ENCODE measurements at regions not wholly inside any gene's neighbourhood (a gene's known extent, or its start where the extent isn't known, plus 50 kb on each side); places are given as distances from the start of the nearest gene placed in this dataset.

DNA sequence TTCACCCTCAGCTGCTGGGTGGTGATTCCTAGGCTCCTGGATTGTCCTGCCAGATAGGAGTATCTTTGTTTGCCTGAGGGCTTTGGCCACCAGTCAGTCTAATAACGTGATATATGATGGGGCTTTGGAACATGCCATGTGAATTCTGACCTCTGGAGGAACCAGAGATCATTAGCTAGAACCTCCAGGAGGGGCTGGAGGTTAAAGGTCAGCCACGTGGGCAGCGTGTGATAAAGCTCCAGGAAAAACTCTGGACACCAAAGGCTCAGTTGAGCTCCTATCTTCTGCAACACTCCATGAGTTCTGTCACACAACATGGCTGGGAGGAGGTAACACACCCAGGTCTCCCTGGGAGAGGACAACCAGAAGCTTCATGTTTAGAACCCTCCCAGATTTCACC is 251.1 kb downstream of the DAD1 start:
- no peak for DNase-seq (ENCODE audit: low spot score)

DNA sequence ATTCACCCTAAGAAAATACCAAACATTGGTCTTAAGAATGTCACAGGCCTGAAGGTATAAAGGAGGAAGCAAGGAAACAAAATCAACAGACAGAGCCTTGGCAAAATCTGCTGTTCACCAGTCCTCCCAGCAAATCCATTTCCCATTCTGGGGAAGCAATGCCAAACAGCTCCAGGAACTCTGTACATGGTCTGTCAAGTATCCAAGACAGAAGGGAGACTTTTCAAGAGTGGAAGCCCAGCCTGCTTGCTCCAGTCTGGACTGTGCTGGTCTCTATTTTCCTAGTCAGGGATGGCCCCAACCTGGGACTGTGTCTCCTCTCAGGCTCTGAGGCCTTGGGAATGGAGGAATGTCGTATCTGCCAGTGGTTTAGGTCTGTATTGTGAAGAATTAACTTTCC is 251.5 kb downstream of the DAD1 start:
- DNase-seq (ENCODE audit: low spot score) = no peak

DNA sequence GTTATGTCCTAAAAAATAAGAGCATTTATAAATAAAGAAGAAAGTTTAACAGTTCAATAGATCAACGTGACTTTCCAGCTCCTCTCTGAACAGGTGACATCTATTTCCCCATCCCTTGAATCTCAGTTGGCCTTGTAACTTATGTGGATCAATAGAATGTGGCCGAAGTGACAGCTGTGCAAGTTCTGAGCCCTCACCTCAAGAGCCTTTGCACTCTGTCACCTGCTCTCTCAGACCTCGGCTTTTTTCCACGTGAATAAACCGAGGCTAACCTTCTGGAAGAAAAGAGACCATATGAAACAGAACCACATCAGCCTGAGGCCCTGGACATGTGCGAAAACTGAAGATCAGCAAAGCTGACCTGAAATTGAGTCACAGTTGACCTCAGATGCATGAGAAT is 253.0 kb downstream of the DAD1 start:
- no peak for DNase-seq (ENCODE audit: low spot score)

DNA sequence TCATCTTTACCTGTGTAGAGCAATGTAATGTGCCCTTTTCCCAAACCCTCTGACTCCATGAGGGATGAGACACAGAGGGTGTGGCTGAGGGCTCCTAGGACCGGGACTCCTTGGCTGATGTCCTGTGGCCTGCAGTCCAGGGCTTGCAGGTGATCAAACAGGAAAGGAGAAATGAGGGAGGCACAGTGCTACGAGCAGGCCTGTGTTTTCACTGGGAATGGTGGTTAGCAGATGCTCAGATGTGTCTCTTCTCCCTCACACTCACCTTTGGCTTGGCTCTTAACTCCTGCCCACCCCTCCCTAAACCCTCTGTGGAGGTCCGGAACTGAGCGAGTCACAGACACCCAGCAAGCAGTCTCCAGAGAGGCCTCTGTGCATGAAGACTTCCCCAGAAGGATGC is 254.4 kb downstream of the DAD1 start:
- no peak for DNase-seq (ENCODE audit: low spot score)

DNA sequence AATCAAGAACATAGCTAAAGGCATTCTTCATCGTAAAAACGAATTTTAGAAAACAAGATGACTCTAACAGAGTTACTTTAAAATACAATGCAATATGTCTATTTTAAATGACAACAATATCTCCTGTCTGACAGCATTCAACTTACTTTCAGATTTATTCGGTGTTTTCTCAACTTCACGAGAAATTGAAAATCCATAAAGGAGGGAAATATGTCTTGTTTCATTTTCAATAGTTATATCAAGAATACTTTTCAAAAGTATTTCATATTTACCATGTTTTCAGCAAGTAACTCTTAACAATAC is 254.8 kb downstream of the DAD1 start:
- no peak for DNase-seq (ENCODE audit: low spot score)

- no peak for DNase-seq (ENCODE audit: low spot score)
Observed at GRCh38 chr14:22333422-22334274, 255.4 kb downstream of the DAD1 start.

- DNase-seq (ENCODE audit: low spot score) = no peak
Observed at GRCh38 chr14:22332686-22333421, 256.2 kb downstream of the DAD1 start.

DNA sequence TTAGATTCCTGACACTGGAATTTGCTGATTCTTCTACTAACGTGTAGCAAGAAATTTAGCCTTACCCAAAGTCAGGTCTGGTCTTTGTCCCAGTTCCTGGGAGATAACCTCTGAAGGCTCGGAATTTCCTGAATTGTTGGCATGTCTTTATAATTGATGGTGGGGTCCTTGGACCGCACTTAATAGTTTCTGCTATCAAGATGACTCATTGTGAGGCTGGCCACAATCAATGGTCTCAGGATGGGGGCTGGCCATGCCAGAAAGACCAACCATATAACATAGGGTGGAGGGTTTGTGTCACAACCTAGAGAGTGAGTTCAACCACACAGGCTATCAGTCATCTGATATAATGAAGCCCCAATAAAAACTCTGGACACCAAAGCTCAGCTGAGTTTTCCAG is 259.7 kb downstream of the DAD1 start:
- no peak for DNase-seq (ENCODE audit: low spot score)

DNA sequence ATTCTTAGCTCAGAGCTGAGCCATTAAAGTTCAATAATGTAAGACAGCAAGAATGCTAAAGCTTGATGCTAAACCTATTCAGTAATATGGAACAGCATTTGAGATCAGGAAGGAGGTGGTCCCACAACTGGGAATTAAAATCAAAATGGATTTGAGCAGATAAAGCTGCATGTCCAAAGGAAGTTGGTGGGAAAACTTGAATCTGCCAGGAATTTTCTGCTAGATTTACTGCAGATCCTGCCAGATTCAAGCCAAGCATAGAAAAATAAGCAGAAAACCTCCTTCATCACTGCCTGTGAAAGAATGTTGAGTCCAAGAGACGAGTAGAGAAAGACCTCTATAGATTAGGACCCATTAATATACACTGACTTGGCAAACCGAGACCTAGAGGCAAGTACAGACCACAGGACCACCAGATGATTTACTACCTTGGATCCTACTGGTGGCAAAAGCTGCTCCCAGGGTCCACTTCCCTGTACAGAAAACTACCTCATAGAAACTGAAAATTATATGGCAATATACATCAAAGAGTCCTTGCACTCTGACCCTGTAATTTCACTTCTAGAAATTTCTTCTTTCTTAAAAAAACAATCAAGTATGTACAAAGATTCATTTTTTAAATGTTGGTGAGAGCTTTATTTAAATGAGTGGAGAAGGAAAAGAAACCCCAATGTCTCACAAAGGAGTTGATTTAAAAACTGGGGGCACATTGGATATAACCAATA is 263.2 kb downstream of the DAD1 start:
- DNase-seq (ENCODE audit: low spot score) = no peak

DNA sequence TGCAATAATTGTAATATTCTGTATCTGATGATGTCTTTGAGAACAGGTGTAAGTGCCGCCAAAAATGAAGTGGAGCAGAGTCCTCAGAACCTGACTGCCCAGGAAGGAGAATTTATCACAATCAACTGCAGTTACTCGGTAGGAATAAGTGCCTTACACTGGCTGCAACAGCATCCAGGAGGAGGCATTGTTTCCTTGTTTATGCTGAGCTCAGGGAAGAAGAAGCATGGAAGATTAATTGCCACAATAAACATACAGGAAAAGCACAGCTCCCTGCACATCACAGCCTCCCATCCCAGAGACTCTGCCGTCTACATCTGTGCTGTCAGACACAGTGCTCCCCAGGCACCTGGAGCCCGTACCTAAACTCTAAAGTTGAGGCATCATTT is 268.7 kb downstream of the DAD1 start:
- no peak for DNase-seq (ENCODE audit: low spot score)

- peak; percentile 25 for DNase-seq (ENCODE audit: low spot score)
Observed at GRCh38 chr14:22319526-22320361, 269.3 kb downstream of the DAD1 start.

- no peak for DNase-seq (ENCODE audit: low spot score)
Observed at GRCh38 chr14:22318951-22319350, 270.1 kb downstream of the DAD1 start.

- no peak for DNase-seq (ENCODE audit: low spot score)
Observed at GRCh38 chr14:22316473-22316872, 272.6 kb downstream of the DAD1 start.

DNA sequence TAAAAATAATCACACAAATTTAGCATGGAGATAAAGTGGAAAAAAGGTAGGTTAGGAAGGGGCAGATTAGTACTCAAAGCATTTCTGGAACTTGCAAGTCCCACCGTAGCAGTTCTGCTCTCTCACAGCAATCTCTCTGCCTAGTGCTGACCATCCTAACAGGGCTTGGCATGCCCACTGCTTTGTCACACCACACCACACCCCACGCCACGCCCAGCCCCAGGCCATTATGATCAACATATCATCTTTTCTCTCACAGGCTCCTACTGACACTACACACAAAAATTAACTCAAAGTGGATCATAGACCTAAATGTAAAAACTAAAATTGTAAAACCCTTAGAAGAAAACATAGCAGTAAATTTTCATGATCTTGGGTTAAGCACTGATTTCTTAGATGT is 273.7 kb downstream of the DAD1 start:
- no peak for DNase-seq (ENCODE audit: low spot score)

- peak; percentile 65 for DNase-seq (ENCODE audit: low spot score)
Observed at GRCh38 chr14:22314183-22314820, 274.7 kb downstream of the DAD1 start.

GRCh38 chr14:22313172-22313801 is 275.7 kb downstream of the DAD1 start:
- DNase-seq (ENCODE audit: low spot score) = no peak

- DNase-seq (ENCODE audit: low spot score) = no peak
Observed at GRCh38 chr14:22311636-22312035, 277.4 kb downstream of the DAD1 start.

DNA sequence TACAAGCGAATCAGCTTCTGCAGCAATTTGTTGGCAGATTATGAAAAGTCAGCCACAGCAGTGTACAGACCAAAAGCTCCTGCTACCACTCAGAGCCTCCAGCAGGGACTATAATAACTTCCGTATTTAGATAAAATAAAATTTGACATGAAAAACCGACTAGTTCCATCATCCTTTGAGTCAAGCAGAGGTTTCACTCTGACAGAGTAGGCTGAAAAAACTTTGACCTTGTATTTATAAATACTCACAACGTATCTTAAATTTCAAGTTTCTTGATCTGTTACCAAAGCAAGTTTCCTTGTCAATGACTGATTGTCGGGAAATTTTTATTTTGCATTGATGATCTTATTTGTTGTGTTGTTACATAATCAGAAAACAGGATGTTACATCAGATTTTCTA is 283.4 kb downstream of the DAD1 start:
- peak; percentile 27 for DNase-seq (ENCODE audit: low spot score)

DNA sequence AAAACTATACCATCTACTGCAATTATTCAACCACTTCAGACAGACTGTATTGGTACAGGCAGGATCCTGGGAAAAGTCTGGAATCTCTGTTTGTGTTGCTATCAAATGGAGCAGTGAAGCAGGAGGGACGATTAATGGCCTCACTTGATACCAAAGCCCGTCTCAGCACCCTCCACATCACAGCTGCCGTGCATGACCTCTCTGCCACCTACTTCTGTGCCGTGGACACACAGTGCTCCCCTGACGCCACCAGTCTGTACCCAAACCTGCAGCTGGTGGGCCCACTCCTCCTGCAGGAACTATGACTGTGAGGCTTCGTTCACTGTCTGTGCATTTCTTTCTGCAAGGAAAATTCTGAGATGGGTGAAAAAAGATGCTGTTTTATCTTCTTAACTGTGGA is 284.7 kb downstream of the DAD1 start:
- DNase-seq (ENCODE audit: low spot score) = no peak

- peak; percentile 28 for DNase-seq (ENCODE audit: low spot score)
Observed at GRCh38 chr14:22303589-22304195, 285.3 kb downstream of the DAD1 start.

GRCh38 chr14:22300646-22301045 is 288.4 kb downstream of the DAD1 start:
- DNase-seq (ENCODE audit: low spot score) = no peak

Data from germinal center (tissue), 1 donor.